B cell (primary cell): ENCODE measurements at regions not wholly inside any gene's neighbourhood (a gene's known extent, or its start where the extent isn't known, plus 50 kb on each side); places are given as distances from the start of the nearest gene placed in this dataset.

Experiments used
- CTCF ChIP-seq: fragments of 200-600 bp; IDR thresholded peaks from one replicate; pipeline ENCODE4 v1.8.0; 2022; ENCODE audit warnings: antibody characterized with exemption, mild to moderate bottlenecking
- EZH2 ChIP-seq: IDR thresholded peaks from 2 replicates; pipeline ENCODE4 v1.6.1; 2012; ENCODE audit warnings: borderline replicate concordance, low read depth, mild to moderate bottlenecking, moderate library complexity, low read length; ENCODE audit not compliant: insufficient read depth, poor library complexity, severe bottlenecking

- TF ChIP-seq CTCF: no peak
- no peak for TF ChIP-seq EZH2
These were observed 720.2 kb upstream of the GOLIM4 start for GRCh38 chr3:168815946-168816345.
